ENCODE measurements at regions not wholly inside any gene's neighbourhood (a gene's known extent, or its start where the extent isn't known, plus 50 kb on each side); places are given as distances from the start of the nearest gene placed in this dataset.
A peak's percentile ranks its signal among the peaks of the same experiment; 100 is the strongest.
"Not testable (repeated sequence)": the region's sequence is repeated elsewhere in the genome, so short reads cannot be mapped to it uniquely, and the experiment has no call there.

GRCh38 chr18:22566703-22567420 lies 149.1 kb upstream of the CTAGE1 start:
- no peak for DNase-seq (ENCODE audit: low spot score)

GRCh38 chr18:22567794-22568193 lies 150.1 kb upstream of the CTAGE1 start:
- DNase-seq (ENCODE audit: low spot score): no peak

- no peak for DNase-seq (ENCODE audit: low spot score)
Observed at GRCh38 chr18:22570492-22570891, 152.8 kb upstream of the CTAGE1 start.

GRCh38 chr18:22572341-22572740 lies 154.6 kb upstream of the CTAGE1 start:
- no peak for DNase-seq (ENCODE audit: low spot score)

- no peak for DNase-seq (ENCODE audit: low spot score)
Observed at GRCh38 chr18:22579271-22579670, 161.6 kb upstream of the CTAGE1 start.

- no peak for DNase-seq (ENCODE audit: low spot score)
Observed at GRCh38 chr18:22585333-22585732, 167.6 kb upstream of the CTAGE1 start.

GRCh38 chr18:22585821-22586220 lies 168.1 kb upstream of the CTAGE1 start:
- DNase-seq (ENCODE audit: low spot score): no peak

GRCh38 chr18:22591222-22591621 lies 173.5 kb upstream of the CTAGE1 start:
- no peak for DNase-seq (ENCODE audit: low spot score)

- DNase-seq (ENCODE audit: low spot score): no peak
Observed at GRCh38 chr18:22594155-22594690, 176.5 kb upstream of the CTAGE1 start.

GRCh38 chr18:22601481-22601880 lies 183.8 kb upstream of the CTAGE1 start:
- peak; percentile 59 for DNase-seq (ENCODE audit: low spot score)

- DNase-seq (ENCODE audit: low spot score): not testable (repeated sequence)
Observed at GRCh38 chr18:22602456-22602855, 184.7 kb upstream of the CTAGE1 start.

GRCh38 chr18:22603902-22604301 lies 186.2 kb upstream of the CTAGE1 start:
- DNase-seq (ENCODE audit: low spot score): no peak

- no peak for DNase-seq (ENCODE audit: low spot score)
Observed at GRCh38 chr18:22604390-22604985, 186.8 kb upstream of the CTAGE1 start.

- DNase-seq (ENCODE audit: low spot score): no peak
Observed at GRCh38 chr18:22604986-22605421, 187.3 kb upstream of the CTAGE1 start.

- DNase-seq (ENCODE audit: low spot score): no peak
Observed at GRCh38 chr18:22605736-22606135, 188.0 kb upstream of the CTAGE1 start.

GRCh38 chr18:22606563-22607283 lies 189.0 kb upstream of the CTAGE1 start:
- DNase-seq (ENCODE audit: low spot score): no peak

GRCh38 chr18:22607284-22607635 lies 189.5 kb upstream of the CTAGE1 start:
- no peak for DNase-seq (ENCODE audit: low spot score)

GRCh38 chr18:22608847-22609246 lies 191.1 kb upstream of the CTAGE1 start:
- DNase-seq (ENCODE audit: low spot score): no peak

- peak; percentile 36 for DNase-seq (ENCODE audit: low spot score)
Observed at GRCh38 chr18:22609642-22610041, 191.9 kb upstream of the CTAGE1 start.

- no peak for DNase-seq (ENCODE audit: low spot score)
Observed at GRCh38 chr18:22613058-22613690, 195.5 kb upstream of the CTAGE1 start.

- peak; percentile 57 for DNase-seq (ENCODE audit: low spot score)
Observed at GRCh38 chr18:22613788-22614187, 196.1 kb upstream of the CTAGE1 start.

- DNase-seq (ENCODE audit: low spot score): no peak
Observed at GRCh38 chr18:22623513-22623912, 205.8 kb upstream of the CTAGE1 start.

- no peak for DNase-seq (ENCODE audit: low spot score)
Observed at GRCh38 chr18:22624176-22624575, 206.5 kb upstream of the CTAGE1 start.

Data from AG20443 (cell line).